ENCODE measurements at regions not wholly inside any gene's neighbourhood (a gene's known extent, or its start where the extent isn't known, plus 50 kb on each side); places are given as distances from the start of the nearest gene placed in this dataset.

DNA sequence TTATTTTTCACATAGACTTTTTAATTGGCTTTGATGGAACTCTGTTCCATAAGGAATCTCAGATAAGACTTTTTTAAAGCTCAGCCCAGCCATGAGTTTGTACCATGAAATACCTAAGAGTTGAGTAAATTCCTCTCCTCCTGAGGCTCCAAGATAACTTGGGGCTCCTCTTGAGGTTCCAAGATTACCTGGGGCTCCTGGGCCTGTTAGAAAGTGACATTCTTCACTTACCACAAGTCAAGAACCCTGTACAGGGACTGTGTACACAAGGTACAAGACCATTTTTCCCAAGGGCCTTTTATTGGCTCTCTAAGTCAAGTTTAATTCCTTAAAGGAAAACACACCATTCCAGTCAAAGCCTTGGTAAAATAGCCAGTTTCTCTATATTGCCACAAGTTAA, 111.3 kb upstream of the PRR20G start:
- TF ChIP-seq, protein P1, sequence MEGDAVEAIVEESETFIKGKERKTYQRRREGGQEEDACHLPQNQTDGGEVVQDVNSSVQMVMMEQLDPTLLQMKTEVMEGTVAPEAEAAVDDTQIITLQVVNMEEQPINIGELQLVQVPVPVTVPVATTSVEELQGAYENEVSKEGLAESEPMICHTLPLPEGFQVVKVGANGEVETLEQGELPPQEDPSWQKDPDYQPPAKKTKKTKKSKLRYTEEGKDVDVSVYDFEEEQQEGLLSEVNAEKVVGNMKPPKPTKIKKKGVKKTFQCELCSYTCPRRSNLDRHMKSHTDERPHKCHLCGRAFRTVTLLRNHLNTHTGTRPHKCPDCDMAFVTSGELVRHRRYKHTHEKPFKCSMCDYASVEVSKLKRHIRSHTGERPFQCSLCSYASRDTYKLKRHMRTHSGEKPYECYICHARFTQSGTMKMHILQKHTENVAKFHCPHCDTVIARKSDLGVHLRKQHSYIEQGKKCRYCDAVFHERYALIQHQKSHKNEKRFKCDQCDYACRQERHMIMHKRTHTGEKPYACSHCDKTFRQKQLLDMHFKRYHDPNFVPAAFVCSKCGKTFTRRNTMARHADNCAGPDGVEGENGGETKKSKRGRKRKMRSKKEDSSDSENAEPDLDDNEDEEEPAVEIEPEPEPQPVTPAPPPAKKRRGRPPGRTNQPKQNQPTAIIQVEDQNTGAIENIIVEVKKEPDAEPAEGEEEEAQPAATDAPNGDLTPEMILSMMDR (IDR thresholded peaks at IDR 0.05; ENCODE audit: extremely low read depth, missing control alignments): no peak
- no peak for DNase-seq (ENCODE audit: low spot score)

DNA sequence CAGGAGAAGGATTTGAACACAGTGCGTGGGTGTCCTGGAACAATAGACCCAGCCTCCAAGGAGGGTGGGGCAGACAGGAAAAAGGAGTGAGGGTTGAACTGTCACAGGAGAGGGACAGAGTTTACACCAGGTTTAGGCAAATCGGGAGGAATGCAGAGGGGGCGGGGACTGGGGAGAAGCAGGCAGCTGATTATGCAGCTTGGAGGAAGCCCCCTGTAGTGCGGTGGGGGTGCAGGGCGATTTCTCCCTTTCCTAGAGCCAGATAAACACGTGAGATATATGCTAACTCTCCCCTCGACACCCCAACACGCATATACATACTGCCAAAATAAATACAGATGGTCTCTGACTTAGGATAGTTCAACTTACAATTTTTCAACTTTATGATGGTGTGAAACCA, 108.6 kb upstream of the PRR20G start:
- no peak for DNase-seq (ENCODE audit: low spot score)
- TF ChIP-seq, protein P1 (IDR thresholded peaks at IDR 0.05; ENCODE audit: extremely low read depth, missing control alignments): no peak

DNA sequence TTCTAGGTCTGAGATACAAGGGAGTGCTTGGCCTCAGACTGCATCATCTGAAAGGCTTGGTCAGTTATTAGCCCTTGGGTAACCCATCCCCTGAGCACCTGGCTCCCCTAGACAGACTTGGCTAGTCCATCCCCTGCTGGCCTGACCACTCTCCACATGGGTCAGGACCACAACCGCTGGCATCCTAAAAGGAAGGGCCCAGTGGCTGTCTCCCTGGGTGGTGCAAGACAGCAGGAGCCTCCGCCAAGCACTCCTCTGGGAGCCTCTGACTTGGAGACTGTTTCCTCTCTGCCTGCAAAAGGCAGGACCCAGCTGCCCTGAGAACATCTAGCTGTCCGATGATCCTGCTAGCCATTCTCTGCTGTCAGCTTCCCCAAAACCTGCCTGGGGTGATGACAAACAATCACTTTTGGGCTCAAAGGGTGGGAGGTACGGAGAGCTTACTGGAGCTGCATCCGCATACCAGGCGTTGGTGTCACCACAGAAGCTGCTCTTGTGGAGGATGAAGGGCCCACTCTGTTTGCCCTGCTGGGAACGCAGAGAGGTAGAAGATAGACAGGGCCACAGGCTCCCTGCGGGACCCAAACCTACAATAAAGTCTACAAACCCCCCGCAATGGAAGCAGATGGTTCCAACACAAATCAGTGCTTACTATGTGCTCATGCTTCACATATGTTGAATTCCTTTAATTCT, 108.0 kb upstream of the PRR20G start:
- TF ChIP-seq, protein P1 (IDR thresholded peaks at IDR 0.05; ENCODE audit: extremely low read depth, missing control alignments): no peak
- no peak for DNase-seq (ENCODE audit: low spot score)

DNA sequence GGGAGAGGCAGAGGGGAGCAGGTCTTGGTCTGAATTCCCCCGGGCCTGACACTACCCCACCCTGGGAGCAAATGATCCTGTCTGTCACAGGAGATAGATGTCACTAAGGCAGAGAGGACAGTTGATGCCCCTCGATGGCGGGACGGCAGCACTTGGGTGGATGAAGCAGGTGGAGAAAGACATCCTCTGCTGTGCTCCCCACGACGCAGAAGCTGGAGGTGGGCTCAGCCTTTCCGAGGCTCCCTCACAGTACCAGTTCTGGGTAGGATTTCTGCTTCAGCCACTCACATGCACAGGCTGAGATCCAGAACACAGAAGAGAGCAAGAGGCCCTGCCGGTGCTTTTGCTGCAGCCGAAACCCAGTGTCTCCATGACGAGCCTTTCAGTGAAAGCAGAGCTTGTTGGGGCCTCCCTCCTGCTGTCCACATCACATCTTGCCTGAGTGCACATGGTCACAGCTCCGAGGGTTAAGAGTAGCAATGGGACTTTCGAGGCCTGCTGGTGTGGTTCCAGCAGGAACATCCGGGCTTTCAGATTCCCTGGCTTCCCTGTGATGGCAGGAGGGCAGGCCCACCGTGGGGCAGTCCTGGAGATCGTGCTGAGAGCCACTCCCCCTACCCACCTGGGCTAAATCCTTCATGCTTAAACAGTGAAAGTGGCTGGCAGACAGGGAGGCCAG, 107.3 kb upstream of the PRR20G start:
- no peak for DNase-seq (ENCODE audit: low spot score)
- TF ChIP-seq, protein P1 (IDR thresholded peaks at IDR 0.05; ENCODE audit: extremely low read depth, missing control alignments): no peak

DNA sequence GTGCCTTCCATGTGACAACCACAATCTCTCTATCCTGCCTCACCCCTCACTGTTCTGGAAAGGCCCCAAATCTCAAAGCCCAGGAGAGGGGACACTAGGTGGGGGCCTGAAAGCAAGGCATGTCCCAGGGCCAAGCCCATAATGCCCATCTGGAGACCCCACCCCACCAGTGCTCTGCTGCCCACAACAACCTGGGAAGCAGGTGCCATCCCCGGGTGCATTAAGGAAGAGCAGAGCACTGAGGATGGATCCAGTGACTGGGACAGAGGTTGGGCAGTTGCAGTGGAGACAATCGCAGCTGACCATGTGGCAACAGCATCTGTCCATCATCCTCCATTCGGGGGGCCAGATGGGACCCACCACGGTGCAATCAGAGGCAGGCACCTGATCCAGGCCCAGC, 106.2 kb upstream of the PRR20G start:
- no peak for DNase-seq (ENCODE audit: low spot score)
- TF ChIP-seq, protein P1 (IDR thresholded peaks at IDR 0.05; ENCODE audit: extremely low read depth, missing control alignments): no peak

DNA sequence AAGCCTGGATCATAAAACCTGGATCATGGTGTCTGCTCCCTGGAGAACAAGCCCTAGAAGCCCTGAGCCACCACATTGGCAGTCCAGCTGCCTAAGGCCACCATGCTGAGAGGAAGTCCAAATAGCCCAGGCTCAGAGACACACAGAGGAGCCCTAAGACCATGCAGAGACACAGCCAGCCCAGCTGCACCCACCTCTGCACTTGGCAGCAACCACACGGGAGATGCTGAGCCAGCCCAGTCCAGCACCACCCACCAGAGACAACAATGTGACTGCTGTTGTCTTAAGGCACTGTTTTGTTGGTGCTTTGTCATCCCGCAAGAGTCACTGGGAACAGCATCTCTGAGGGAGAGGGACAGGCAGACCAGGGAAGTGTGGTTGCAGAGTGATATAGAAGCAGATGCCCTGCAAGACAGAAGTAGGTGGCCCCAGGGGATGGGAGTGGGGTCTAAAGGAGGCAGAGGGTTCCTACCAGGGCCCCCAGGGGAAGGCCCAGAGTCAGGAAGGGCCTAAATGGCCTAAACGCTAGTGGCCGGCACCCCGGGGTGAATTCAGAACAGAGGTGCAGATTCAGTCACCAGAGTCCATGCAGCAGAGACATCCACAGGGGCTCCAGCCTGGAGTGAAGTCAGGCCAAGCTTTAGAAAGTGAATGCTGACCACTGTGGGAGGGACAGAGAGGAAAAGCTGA, 105.4 kb upstream of the PRR20G start:
- TF ChIP-seq, protein P1 (IDR thresholded peaks at IDR 0.05; ENCODE audit: extremely low read depth, missing control alignments): no peak
- DNase-seq (ENCODE audit: low spot score): no peak

DNA sequence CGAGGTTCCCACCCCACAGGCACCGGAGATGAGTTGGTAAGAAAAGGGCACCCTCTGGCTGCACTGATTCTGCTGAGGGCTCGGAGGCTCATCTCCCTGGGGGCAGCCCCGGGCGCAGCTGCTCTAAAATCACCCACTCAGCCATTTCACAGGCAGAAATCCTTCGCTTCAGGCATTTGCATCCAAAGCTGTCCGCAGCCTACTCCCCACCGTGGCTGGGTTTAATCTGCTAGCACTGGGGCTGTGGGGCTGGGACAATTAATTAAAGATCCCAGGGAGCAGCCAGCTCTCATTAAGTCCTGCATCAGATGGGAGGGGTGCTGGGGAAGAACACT, 104.3 kb upstream of the PRR20G start:
- DNase-seq (ENCODE audit: low spot score): no peak
- TF ChIP-seq, protein P1 (IDR thresholded peaks at IDR 0.05; ENCODE audit: extremely low read depth, missing control alignments): no peak

All from GM20000 (cell line).